Omental fat pad (tissue), 3 donors: ENCODE measurements at regions not wholly inside any gene's neighbourhood (a gene's known extent, or its start where the extent isn't known, plus 50 kb on each side); places are given as distances from the start of the nearest gene placed in this dataset.
A peak's percentile ranks its signal among the peaks of the same experiment; 100 is the strongest.

Experiments used
- ATAC-seq: fragments of 150-250 bp; one replicate; pipeline ENCODE4 v1.9.1; 2016; ENCODE audit warnings: mild to moderate bottlenecking, moderate library complexity; ENCODE audit not compliant: low FRiP score
- DNase-seq: peaks from one replicate; pipeline ENCODE4 v3.0.0-alpha.2; 2019; ENCODE audit warnings: low spot score
- CTCF ChIP-seq, 3 donors: fragments of 450-650 bp; IDR thresholded peaks; one replicate each; pipeline ENCODE4 v1.5.1; 2016 to 2017; ENCODE audit warnings: antibody characterized with exemption in 3 of 3, mild to moderate bottlenecking in 3 of 3, moderate library complexity in 2 of 3

GRCh38 chr1:198014355-198014754 lies 97.2 kb downstream of the LHX9 start:
- ATAC-seq = no peak
- no peak for DNase-seq
- TF ChIP-seq CTCF (IDR thresholded peaks at IDR 0.05) = no peak

GRCh38 chr1:198015309-198015708 lies 98.1 kb downstream of the LHX9 start:
- DNase-seq = no peak
- no peak for TF ChIP-seq CTCF (IDR thresholded peaks at IDR 0.05)
- no peak for ATAC-seq

GRCh38 chr1:198018529-198018928 lies 101.4 kb downstream of the LHX9 start:
- no peak for ATAC-seq
- no peak for TF ChIP-seq CTCF (IDR thresholded peaks at IDR 0.05)
- no peak for DNase-seq

- ATAC-seq (no peak), DNase-seq (no peak)
- no peak for TF ChIP-seq CTCF (IDR thresholded peaks at IDR 0.05)
Measured at GRCh38 chr1:198019126-198019525, 102.0 kb downstream of the LHX9 start.

GRCh38 chr1:198024336-198024735 lies 107.2 kb downstream of the LHX9 start:
- TF ChIP-seq CTCF (IDR thresholded peaks at IDR 0.05) = no peak
- DNase-seq (no peak), ATAC-seq (no peak)

GRCh38 chr1:198024782-198025181 lies 107.6 kb downstream of the LHX9 start:
- no peak for TF ChIP-seq CTCF (IDR thresholded peaks at IDR 0.05)
- DNase-seq (no peak), ATAC-seq (no peak)

- no peak for TF ChIP-seq CTCF (IDR thresholded peaks at IDR 0.05)
- no peak for DNase-seq
- peak; percentile 51 for ATAC-seq
Measured at GRCh38 chr1:198030682-198031081, 113.5 kb downstream of the LHX9 start.
